ENCODE measurements at regions not wholly inside any gene's neighbourhood (a gene's known extent, or its start where the extent isn't known, plus 50 kb on each side); places are given as distances from the start of the nearest gene placed in this dataset.

- no peak for DNase-seq
These were observed 307.8 kb downstream of the BCL11B start for GRCh38 chr14:98964171-98964570.

- DNase-seq = no peak
These were observed 306.9 kb downstream of the BCL11B start for GRCh38 chr14:98965076-98965475.

- no peak for DNase-seq
These were observed 306.0 kb downstream of the BCL11B start for GRCh38 chr14:98966016-98966415.

- DNase-seq = no peak
These were observed 305.4 kb downstream of the BCL11B start for GRCh38 chr14:98966475-98967162.

GRCh38 chr14:98974113-98974512, 297.9 kb downstream of the BCL11B start:
- DNase-seq = no peak

GRCh38 chr14:98976271-98976670, 295.7 kb downstream of the BCL11B start:
- DNase-seq = peak; percentile 3

- no peak for DNase-seq
These were observed 294.5 kb downstream of the BCL11B start for GRCh38 chr14:98977451-98977850.

- no peak for DNase-seq
These were observed 289.0 kb downstream of the BCL11B start for GRCh38 chr14:98982986-98983385.

GRCh38 chr14:98984027-98984718, 287.8 kb downstream of the BCL11B start:
- no peak for DNase-seq

- DNase-seq = no peak
These were observed 287.3 kb downstream of the BCL11B start for GRCh38 chr14:98984719-98985041.

- no peak for DNase-seq
These were observed 278.2 kb downstream of the BCL11B start for GRCh38 chr14:98993818-98994217.

GRCh38 chr14:98994561-98994960, 277.4 kb downstream of the BCL11B start:
- no peak for DNase-seq

GRCh38 chr14:98997526-98998205, 274.3 kb downstream of the BCL11B start:
- no peak for DNase-seq

GRCh38 chr14:98999345-98999744, 272.7 kb downstream of the BCL11B start:
- no peak for DNase-seq

- no peak for DNase-seq
These were observed 272.1 kb downstream of the BCL11B start for GRCh38 chr14:98999901-99000300.

- no peak for DNase-seq
These were observed 270.8 kb downstream of the BCL11B start for GRCh38 chr14:99001241-99001640.

- no peak for DNase-seq
These were observed 268.4 kb downstream of the BCL11B start for GRCh38 chr14:99003646-99004045.

- no peak for DNase-seq
These were observed 267.9 kb downstream of the BCL11B start for GRCh38 chr14:99004112-99004511.

GRCh38 chr14:99006276-99006675, 265.7 kb downstream of the BCL11B start:
- no peak for DNase-seq

GRCh38 chr14:99007795-99008194, 264.2 kb downstream of the BCL11B start:
- DNase-seq = no peak

GRCh38 chr14:99009871-99010270, 262.1 kb downstream of the BCL11B start:
- no peak for DNase-seq

- DNase-seq = no peak
These were observed 260.6 kb downstream of the BCL11B start for GRCh38 chr14:99011385-99011784.

GRCh38 chr14:99012703-99013102, 259.3 kb downstream of the BCL11B start:
- DNase-seq = no peak

GRCh38 chr14:99015833-99016232, 256.2 kb downstream of the BCL11B start:
- no peak for DNase-seq
